ENCODE measurements at regions not wholly inside any gene's neighbourhood (a gene's known extent, or its start where the extent isn't known, plus 50 kb on each side); places are given as distances from the start of the nearest gene placed in this dataset.

- TF ChIP-seq POLR2A (IDR thresholded peaks at IDR 0.05) (no peak), CTCF (IDR thresholded peaks at IDR 0.05) (no peak)
Observed at GRCh38 chr11:110358336-110358735, 61.9 kb upstream of the RDX start.

All from adrenal gland (tissue), 5 donors.